SK-N-SH (cell line): ENCODE measurements at regions not wholly inside any gene's neighbourhood (a gene's known extent, or its start where the extent isn't known, plus 50 kb on each side); places are given as distances from the start of the nearest gene placed in this dataset.

ENCODE experiments used
- CTCF ChIA-PET: fragments of 300-600, 350-600 bp; formaldehyde crosslinking; extraction: SDS; loops from one replicate; lab custom pipeline; 2021; lab: Yijun Ruan, JAX
- POLR2A ChIA-PET: fragments of 350-600 bp; sonication (Branson Sonifier 250); formaldehyde crosslinking; extraction: SDS; loops from one replicate; lab custom pipeline; 2020; ENCODE audit warnings: antibody characterized with exemption, inconsistent platforms; lab: Yijun Ruan, JAX
- DNase-seq: peaks from one replicate; pipeline ENCODE4 v3.0.0; 2012
- H2AFZ ChIP-seq: fragments of 200-600 bp; sonication (generic); 2 replicates; pipeline ENCODE4 v1.8.1; 2016; ENCODE audit warnings: antibody characterized with exemption, mild to moderate bottlenecking, low read depth
- H3F3A ChIP-seq: fragments of 200-600 bp; sonication (generic); replicated peaks from 2 replicates; pipeline ENCODE3; 2016; ENCODE audit warnings: antibody characterized with exemption, mild to moderate bottlenecking; ENCODE audit not compliant: insufficient read depth
- H3K27ac ChIP-seq, 2 experiments: fragments of 200-500 bp in 1 of 2; fragments of 200-600 bp in 1 of 2; sonication (Bioruptor generic) in 1 of 2; sonication (generic), shearing (Covaris generic) in 1 of 2; 2 replicates each; pipeline versions ENCODE4 v1.5.1 to v1.6.1; 2014 to 2016; ENCODE audit warnings: low read depth in 2 of 2, inconsistent platforms in 1 of 2, low read length in 1 of 2, mild to moderate bottlenecking in 1 of 2, mixed read lengths in 1 of 2
- H3K27me3 ChIP-seq: fragments of 200-600 bp; sonication (generic), shearing (Covaris generic); 2 replicates; pipeline ENCODE4 v1.6.1; 2016; ENCODE audit warnings: mixed run types; ENCODE audit not compliant: insufficient read depth
- H3K36me3 ChIP-seq, 2 experiments: fragments of 200-500 bp in 1 of 2; fragments of 200-600 bp in 1 of 2; sonication (Bioruptor generic) in 1 of 2; sonication (generic) in 1 of 2; replicated peaks in 1 of 2; 2 replicates each; pipeline versions ENCODE3 to v1.5.1; 2014 to 2016; ENCODE audit warnings: low read length in 1 of 2, mild to moderate bottlenecking in 1 of 2; ENCODE audit not compliant: insufficient read depth in 2 of 2, control insufficient read depth in 1 of 2
- H3K4me1 ChIP-seq, 2 experiments: fragments of 200-500 bp in 1 of 2; fragments of 200-600 bp in 1 of 2; sonication (Bioruptor generic) in 1 of 2; sonication (generic), shearing (Covaris generic) in 1 of 2; 2 replicates each; pipeline versions ENCODE4 v1.5.1 to v1.6.1; 2014 to 2016; ENCODE audit warnings: low read depth in 1 of 2, low read length in 1 of 2, mixed run types in 1 of 2; ENCODE audit not compliant: insufficient read depth in 2 of 2, control insufficient read depth in 1 of 2
- H3K4me2 ChIP-seq: fragments of 200-600 bp; sonication (generic), shearing (Covaris generic); 2 replicates; pipeline ENCODE4 v1.6.1; 2017; ENCODE audit warnings: mixed run types
- H3K4me3 ChIP-seq, 2 experiments: fragments of 200-500 bp in 1 of 2; fragments of 200-600 bp in 1 of 2; sonication (Bioruptor generic) in 1 of 2; sonication (generic), shearing (Covaris generic) in 1 of 2; 2 replicates each; pipeline versions ENCODE4 v1.5.1 to v1.8.1; 2014 to 2016; ENCODE audit warnings: low read depth in 2 of 2, inconsistent platforms in 1 of 2, low read length in 1 of 2, mild to moderate bottlenecking in 1 of 2, mixed read lengths in 1 of 2, moderate library complexity in 1 of 2
- H3K79me2 ChIP-seq: fragments of 200-600 bp; sonication (generic); 2 replicates; pipeline ENCODE4 v1.8.1; 2017; ENCODE audit warnings: mild to moderate bottlenecking; ENCODE audit not compliant: insufficient read depth
- H3K9ac ChIP-seq: fragments of 200-600 bp; sonication (generic); 2 replicates; pipeline ENCODE4 v1.6.1; 2017; ENCODE audit warnings: mixed run types
- H3K9me2 ChIP-seq: fragments of 200-600 bp; sonication (generic); 2 replicates; pipeline ENCODE4 v1.6.1; 2017; ENCODE audit warnings: mixed run types
- H3K9me3 ChIP-seq: fragments of 200-600 bp; sonication (generic); 2 replicates; pipeline ENCODE4 v1.6.1; 2017; ENCODE audit warnings: mixed run types, mild to moderate bottlenecking, moderate library complexity
- H4K20me1 ChIP-seq: fragments of 200-600 bp; sonication (generic); 2 replicates; pipeline ENCODE4 v1.6.1; 2017; ENCODE audit warnings: mild to moderate bottlenecking, mixed run types; ENCODE audit not compliant: insufficient read depth
- ELF1 ChIP-seq: IDR thresholded peaks from 2 replicates; pipeline ENCODE4 v1.4.0; 2012
- EP300 ChIP-seq, 2 experiments: IDR thresholded peaks; 2 replicates each; pipeline versions ENCODE4 v1.4.0 to v1.6.1; 2012; ENCODE audit warnings: borderline replicate concordance in 1 of 2, low read depth in 1 of 2, low read length in 1 of 2
- EZH2phosphoT487 ChIP-seq: fragments of 200-600 bp; sonication (generic); IDR thresholded peaks from 2 replicates; pipeline ENCODE4 v1.6.1; 2017; ENCODE audit warnings: low read depth, mixed run types, mild to moderate bottlenecking, antibody characterized with exemption, moderate library complexity, borderline replicate concordance
- FOSL2 ChIP-seq: IDR thresholded peaks from 2 replicates; pipeline ENCODE4 v1.4.0; 2012; ENCODE audit warnings: low read depth, mild to moderate bottlenecking, moderate library complexity, borderline replicate concordance
- FOXJ3 ChIP-seq: sonication (generic); formaldehyde crosslinking; IDR thresholded peaks from 2 replicates; pipeline ENCODE4 v1.5.1; 2020; ENCODE audit warnings: mild to moderate bottlenecking, missing genetic modification reagents
- FOXM1 ChIP-seq: IDR thresholded peaks from 2 replicates; pipeline ENCODE4 v1.4.0; 2012; ENCODE audit warnings: low read depth, mild to moderate bottlenecking
- GATA2 ChIP-seq: sonication (generic); formaldehyde crosslinking; IDR thresholded peaks from 2 replicates; pipeline ENCODE4 v1.5.0; 2020; ENCODE audit warnings: mild to moderate bottlenecking, missing genetic modification reagents
- JUND ChIP-seq: IDR thresholded peaks from 2 replicates; pipeline ENCODE4 v1.4.0; 2012
- MXI1 ChIP-seq: IDR thresholded peaks from 2 replicates; pipeline ENCODE4 v1.6.1; 2012; ENCODE audit warnings: mild to moderate bottlenecking, low read depth, low read length, improper control_type of control experiment
- NFIC ChIP-seq: IDR thresholded peaks from 2 replicates; pipeline ENCODE4 v1.4.0; 2012; ENCODE audit warnings: borderline replicate concordance
- NRF1 ChIP-seq: IDR thresholded peaks from 2 replicates; pipeline ENCODE4 v1.6.1; 2012; ENCODE audit warnings: low read depth, mild to moderate bottlenecking, low read length
- RAD21 ChIP-seq: IDR thresholded peaks from 2 replicates; pipeline ENCODE4 v1.6.1; 2012; ENCODE audit warnings: mild to moderate bottlenecking, low read length
- RCOR1 ChIP-seq: fragments of 150-350 bp; IDR thresholded peaks from 2 replicates; pipeline ENCODE4 v1.6.1; 2017; ENCODE audit warnings: antibody characterized with exemption, low read length
- RFX5 ChIP-seq: IDR thresholded peaks from 2 replicates; pipeline ENCODE4 v1.6.1; 2012; ENCODE audit warnings: mild to moderate bottlenecking, improper control_type of control experiment, low read length
- RXRA ChIP-seq: IDR thresholded peaks from 2 replicates; pipeline ENCODE4 v1.4.0; 2012; ENCODE audit warnings: low read depth, mild to moderate bottlenecking, borderline replicate concordance
- SIN3A ChIP-seq: IDR thresholded peaks from 2 replicates; pipeline ENCODE4 v1.6.1; 2012; ENCODE audit warnings: low read depth, mild to moderate bottlenecking, low read length, moderate library complexity, borderline replicate concordance
- TAF1 ChIP-seq: IDR thresholded peaks from 2 replicates; pipeline ENCODE4 v1.6.1; 2012; ENCODE audit warnings: low read depth, mild to moderate bottlenecking, low read length, moderate library complexity, borderline replicate concordance
- TCF12 ChIP-seq: IDR thresholded peaks from 2 replicates; pipeline ENCODE4 v1.4.0; 2012
- TEAD4 ChIP-seq: IDR thresholded peaks from 2 replicates; pipeline ENCODE4 v1.4.0; 2012; ENCODE audit warnings: mild to moderate bottlenecking, borderline replicate concordance; ENCODE audit not compliant: insufficient read depth
- WGBS: methylation state at CpG from one replicate; pipeline ENCODE4 v1.1.6; 2017; ENCODE audit warnings: low lambda C conversion rate; 5-methylcytosine and 5-hydroxymethylcytosine counted together
- TF ChIP-seq, protein P1 (sequence below): IDR thresholded peaks from 2 replicates; pipeline ENCODE4 v1.4.0; 2012; ENCODE audit warnings: low read depth
- TF ChIP-seq, protein P2 (sequence below): fragments of 150-350 bp; IDR thresholded peaks from 2 replicates; pipeline ENCODE4 v1.6.1; 2017; ENCODE audit warnings: antibody characterized with exemption, low read length, low read depth, borderline replicate concordance
- TF ChIP-seq, protein P3 (sequence below): IDR thresholded peaks from 2 replicates; pipeline ENCODE4; 2012

DNA sequence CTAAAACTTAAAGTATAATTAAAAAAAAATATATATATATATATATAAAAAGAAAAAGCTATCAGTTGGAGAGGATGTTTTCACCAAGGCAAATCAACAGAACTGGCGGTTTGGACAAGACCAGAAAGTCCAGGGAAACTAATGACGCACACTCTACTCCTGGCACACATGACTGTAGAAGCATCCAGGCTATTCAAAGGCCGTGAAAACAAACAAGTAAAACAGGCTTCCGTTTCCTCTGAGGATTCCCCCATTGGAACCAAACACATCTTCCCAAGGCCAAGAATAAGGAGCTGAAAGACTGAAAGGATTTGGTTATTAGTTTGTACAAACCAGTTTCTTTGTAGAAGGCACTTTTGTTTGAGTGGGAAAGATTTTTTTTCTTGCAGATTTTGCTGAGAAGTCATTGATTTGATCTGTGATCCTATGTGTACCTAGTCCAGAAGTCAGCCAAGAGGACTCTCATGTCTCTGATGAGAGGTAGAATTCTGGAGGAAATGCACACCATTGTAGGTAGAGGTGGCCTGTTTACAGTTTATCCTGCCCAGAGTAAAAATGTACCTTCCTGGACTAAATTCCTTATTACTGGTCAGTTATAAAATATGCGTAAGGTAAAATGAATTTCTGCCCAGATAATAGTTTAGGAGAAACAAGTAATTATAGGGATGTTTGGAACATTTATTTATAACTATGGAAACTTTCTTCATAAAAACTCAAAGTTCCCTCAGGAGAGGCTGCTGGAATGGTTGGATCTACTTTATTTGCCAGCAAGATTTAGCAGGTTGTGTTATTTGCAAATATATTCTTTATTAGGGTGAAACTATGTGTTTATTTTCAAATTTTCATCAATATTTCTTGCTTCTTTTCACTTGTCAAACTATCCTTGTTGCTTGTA, 66.5 kb downstream of the DMP1 start:
- DNase-seq, result no peak
- no peaks in the 10 kb centered on the region for H3K4me1 ChIP-seq
- H3K27ac ChIP-seq, result no peak overlapping the region
- H3K4me3 ChIP-seq, result no peak overlapping the region
- H3K36me3 ChIP-seq, result no peaks in the 10 kb centered on the region
- no peaks in the 10 kb centered on the region for H3K9me3 ChIP-seq
- WGBS, result 66% methylated on average over 5 of the region's 5 CpGs
- H3K27me3 ChIP-seq, result no peaks in the 10 kb centered on the region
- no peak for TF ChIP-seq EZH2phosphoT487
- no peak for TF ChIP-seq FOXJ3 (CRISPR knock-in tag)
- TF ChIP-seq, protein P1, sequence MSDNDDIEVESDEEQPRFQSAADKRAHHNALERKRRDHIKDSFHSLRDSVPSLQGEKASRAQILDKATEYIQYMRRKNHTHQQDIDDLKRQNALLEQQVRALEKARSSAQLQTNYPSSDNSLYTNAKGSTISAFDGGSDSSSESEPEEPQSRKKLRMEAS, result no peak
- no peak for TF ChIP-seq RCOR1
- no peak for TF ChIP-seq MXI1
- no peak for TF ChIP-seq GATA2 (CRISPR knock-in tag)
- TF ChIP-seq, protein P2, sequence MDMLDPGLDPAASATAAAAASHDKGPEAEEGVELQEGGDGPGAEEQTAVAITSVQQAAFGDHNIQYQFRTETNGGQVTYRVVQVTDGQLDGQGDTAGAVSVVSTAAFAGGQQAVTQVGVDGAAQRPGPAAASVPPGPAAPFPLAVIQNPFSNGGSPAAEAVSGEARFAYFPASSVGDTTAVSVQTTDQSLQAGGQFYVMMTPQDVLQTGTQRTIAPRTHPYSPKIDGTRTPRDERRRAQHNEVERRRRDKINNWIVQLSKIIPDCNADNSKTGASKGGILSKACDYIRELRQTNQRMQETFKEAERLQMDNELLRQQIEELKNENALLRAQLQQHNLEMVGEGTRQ, result no peak
- no peak for TF ChIP-seq JUND
- no peak for TF ChIP-seq SIN3A
- ChIA-PET POLR2A (no interaction called here), CTCF (no interaction called here)
- H2AFZ ChIP-seq, result no peak overlapping the region
- no peaks in the 10 kb centered on the region for H3K79me2 ChIP-seq
- H3K9ac ChIP-seq, result no peak overlapping the region
- H3F3A ChIP-seq, result no peaks in the 10 kb centered on the region
- no peaks in the 10 kb centered on the region for H4K20me1 ChIP-seq
- no peak overlapping the region for H3K4me2 ChIP-seq
- no peaks in the 10 kb centered on the region for H3K9me2 ChIP-seq

DNA sequence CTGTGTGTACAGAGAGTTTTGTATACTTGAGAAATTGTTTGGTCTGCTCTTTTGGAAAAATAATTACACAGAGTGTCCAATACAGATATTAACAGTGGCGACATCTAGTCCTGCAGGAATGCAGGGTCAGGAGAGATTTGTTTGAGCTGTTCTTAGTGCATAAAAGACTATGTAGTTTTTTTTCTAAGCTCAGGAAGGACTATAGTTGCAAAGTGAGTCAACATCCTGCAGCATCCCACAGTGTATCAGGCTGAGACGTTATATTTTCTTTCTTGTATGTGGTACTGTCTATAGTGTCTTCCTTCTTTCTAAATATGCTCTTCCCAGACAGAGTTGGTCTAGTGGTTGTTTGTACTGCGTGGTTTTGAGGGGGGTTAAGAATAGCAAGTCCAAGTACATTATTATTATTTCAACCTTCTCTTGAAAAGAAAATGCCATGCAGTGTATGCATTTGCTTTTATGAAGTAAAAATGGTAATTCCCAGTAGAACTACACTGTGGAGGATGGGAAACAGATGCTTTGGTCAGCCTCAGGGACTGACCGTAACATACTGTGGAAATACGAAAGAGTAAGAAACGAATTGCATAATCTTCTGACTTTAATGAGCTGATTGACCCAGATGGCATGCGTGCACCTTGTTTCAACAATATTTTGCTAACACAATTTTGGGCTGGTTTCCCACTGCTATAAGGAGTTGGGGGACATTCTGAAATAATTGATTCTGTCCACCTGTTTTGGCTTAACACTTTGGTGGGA, 67.4 kb downstream of the DMP1 start:
- H3K36me3 ChIP-seq, result no peaks in the 10 kb centered on the region
- no peak overlapping the region for H2AFZ ChIP-seq
- no peak for TF ChIP-seq RFX5
- no peak for TF ChIP-seq MXI1
- no peak for TF ChIP-seq FOSL2
- TF ChIP-seq EZH2phosphoT487, result no peak
- TF ChIP-seq FOXM1, result no peak
- TF ChIP-seq RAD21, result no peak
- TF ChIP-seq RCOR1, result no peak
- TF ChIP-seq NFIC, result no peak
- no peak for TF ChIP-seq GATA2 (CRISPR knock-in tag)
- no peak for TF ChIP-seq FOXJ3 (CRISPR knock-in tag)
- TF ChIP-seq EP300 (IDR thresholded peaks at IDR 0.05; ENCODE audit: borderline replicate concordance in 1 of 2, low read depth in 1 of 2, low read length in 1 of 2), result no peak
- TF ChIP-seq RXRA, result no peak
- TF ChIP-seq NRF1, result no peak
- TF ChIP-seq, protein P3, sequence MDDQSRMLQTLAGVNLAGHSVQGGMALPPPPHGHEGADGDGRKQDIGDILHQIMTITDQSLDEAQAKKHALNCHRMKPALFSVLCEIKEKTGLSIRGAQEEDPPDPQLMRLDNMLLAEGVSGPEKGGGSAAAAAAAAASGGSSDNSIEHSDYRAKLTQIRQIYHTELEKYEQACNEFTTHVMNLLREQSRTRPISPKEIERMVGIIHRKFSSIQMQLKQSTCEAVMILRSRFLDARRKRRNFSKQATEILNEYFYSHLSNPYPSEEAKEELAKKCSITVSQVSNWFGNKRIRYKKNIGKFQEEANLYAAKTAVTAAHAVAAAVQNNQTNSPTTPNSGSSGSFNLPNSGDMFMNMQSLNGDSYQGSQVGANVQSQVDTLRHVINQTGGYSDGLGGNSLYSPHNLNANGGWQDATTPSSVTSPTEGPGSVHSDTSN, result no peak
- TF ChIP-seq, protein P2, result no peak
- TF ChIP-seq TEAD4, result no peak
- TF ChIP-seq TCF12, result no peak
- TF ChIP-seq TAF1, result no peak
- TF ChIP-seq ELF1, result no peak
- no peak overlapping the region for H3K4me2 ChIP-seq
- no peak overlapping the region for H3K4me3 ChIP-seq
- POLR2A ChIA-PET, result no interaction called here
- H4K20me1 ChIP-seq, result no peaks in the 10 kb centered on the region
- no peaks in the 10 kb centered on the region for H3K9me2 ChIP-seq
- H3K27ac ChIP-seq, result no peak overlapping the region
- H3K4me1 ChIP-seq, result no peaks in the 10 kb centered on the region
- CTCF ChIA-PET, result no interaction called here
- no peaks in the 10 kb centered on the region for H3K9me3 ChIP-seq
- no peaks in the 10 kb centered on the region for H3K27me3 ChIP-seq
- no peaks in the 10 kb centered on the region for H3K79me2 ChIP-seq
- no peak for DNase-seq
- WGBS, result 21% methylated on average over 7 of the region's 7 CpGs
- H3K9ac ChIP-seq, result no peak overlapping the region
- no peaks in the 10 kb centered on the region for H3F3A ChIP-seq
